HCT116 (cell line): ENCODE measurements at regions not wholly inside any gene's neighbourhood (a gene's known extent, or its start where the extent isn't known, plus 50 kb on each side); places are given as distances from the start of the nearest gene placed in this dataset.

ENCODE experiments used
- ATAC-seq: fragments of 200-7000 bp; cut with Tn5 transposase; 2 replicates; pipeline ENCODE4 v1.9.1; 2020; ENCODE audit warnings: mild to moderate bottlenecking, moderate library complexity
- BruUV-seq: library from RNA; stranded (reverse); fragments of 400-500 nt; replicated peaks from 2 replicates; lab custom pipeline; 2021; lab: Mats Ljungman, UMichigan
- CTCF ChIA-PET: fragments of 300-600 bp; sonication (Branson Sonifier 250); formaldehyde crosslinking; loops from one replicate; lab custom pipeline; 2021; ENCODE audit warnings: antibody characterized with exemption; lab: Charles Lee
- POLR2A ChIA-PET: fragments of 300-600, 350-600 bp; sonication (Branson Sonifier 250); formaldehyde crosslinking; loops from one replicate; lab custom pipeline; 2021; ENCODE audit warnings: antibody characterized with exemption; lab: Charles Lee
- RAD21 ChIA-PET, 2 experiments: fragments of 300-600 bp; sonication (Branson Sonifier 250); formaldehyde crosslinking; loops; one replicate each; lab custom pipeline; 2023; ENCODE audit warnings: low total read pairs in 2 of 2; ENCODE audit not compliant: uncharacterized antibody in 2 of 2, unreplicated experiment in 2 of 2, low non-redundant PET in 1 of 2; lab: Charles Lee
- DNase-seq: peaks from one replicate; pipeline ENCODE4 v3.0.0-alpha.2; 2010; ENCODE audit warnings: low read depth, low spot score
- H2AFZ ChIP-seq: fragments of 200-600 bp; shearing (Covaris generic), sonication (generic); 2 replicates; pipeline ENCODE4 v1.6.1; 2017; ENCODE audit warnings: low read depth, mixed run types, mixed read lengths, antibody characterized with exemption, low read length; ENCODE audit not compliant: poor library complexity, severe bottlenecking
- H3K27ac ChIP-seq: 2 replicates; pipeline ENCODE4 v1.5.1; 2012; ENCODE audit warnings: low read depth, low read length
- H3K27me3 ChIP-seq: fragments of 200-600 bp; sonication (generic); 2 replicates; pipeline ENCODE4 v1.6.1; 2016; ENCODE audit warnings: mixed run types, low read length, mixed read lengths; ENCODE audit not compliant: insufficient read depth
- H3K36me3 ChIP-seq, 2 experiments: fragments of 200-500 bp in 1 of 2; fragments of 200-600 bp in 1 of 2; sonication (Bioruptor generic) in 1 of 2; sonication (generic) in 1 of 2; 2 replicates each; pipeline versions ENCODE4 v1.5.1 to v1.6.1; 2014 to 2016; ENCODE audit warnings: low read length in 2 of 2, inconsistent platforms in 1 of 2, mixed read lengths in 1 of 2, mixed run types in 1 of 2; ENCODE audit not compliant: insufficient read depth in 2 of 2, control insufficient read depth in 1 of 2
- H3K4me1 ChIP-seq, 2 experiments: fragments of 200-600 bp in 1 of 2; sonication (generic) in 1 of 2; 2 replicates each; pipeline versions ENCODE4 v1.5.1 to v1.6.1; 2012 to 2017; ENCODE audit warnings: low read length in 2 of 2, inconsistent platforms in 1 of 2, mild to moderate bottlenecking in 1 of 2, mixed read lengths in 1 of 2, mixed run types in 1 of 2, moderate library complexity in 1 of 2; ENCODE audit not compliant: insufficient read depth in 2 of 2, control insufficient read depth in 1 of 2
- H3K4me2 ChIP-seq: fragments of 200-600 bp; sonication (generic); 2 replicates; pipeline ENCODE4 v1.6.1; 2017; ENCODE audit warnings: mixed run types, low read length, mixed read lengths
- H3K4me3 ChIP-seq, 2 experiments: fragments of 200-600 bp in 1 of 2; sonication (generic) in 1 of 2; replicated peaks in 1 of 2; 2 replicates each; pipeline ENCODE4 v1.5.1; 2011 to 2016; ENCODE audit warnings: low read length in 2 of 2, control low read depth in 1 of 2, low read depth in 1 of 2, mild to moderate bottlenecking in 1 of 2, mixed read lengths in 1 of 2, mixed run types in 1 of 2
- H3K79me2 ChIP-seq: fragments of 200-600 bp; sonication (generic); 2 replicates; pipeline ENCODE4 v1.6.1; 2017; ENCODE audit warnings: mild to moderate bottlenecking, mixed run types, low read length, moderate library complexity, mixed read lengths; ENCODE audit not compliant: insufficient read depth
- H3K9ac ChIP-seq: fragments of 200-600 bp; sonication (generic); 2 replicates; pipeline ENCODE4 v1.6.1; 2016; ENCODE audit warnings: low read length, mixed read lengths
- H3K9me2 ChIP-seq: fragments of 200-600 bp; sonication (generic), shearing (Covaris generic); 2 replicates; pipeline ENCODE4 v1.6.1; 2017; ENCODE audit warnings: mixed run types, mild to moderate bottlenecking, moderate library complexity; ENCODE audit not compliant: insufficient read depth
- H3K9me3 ChIP-seq, 2 experiments: fragments of 200-500 bp in 1 of 2; fragments of 200-600 bp in 1 of 2; sonication (Bioruptor generic) in 1 of 2; sonication (generic) in 1 of 2; 2 replicates each; pipeline ENCODE4 v1.6.1; 2014 to 2017; ENCODE audit warnings: low read length in 2 of 2, mixed read lengths in 2 of 2, inconsistent platforms in 1 of 2, low read depth in 1 of 2, mild to moderate bottlenecking in 1 of 2, mixed run types in 1 of 2, moderate library complexity in 1 of 2; ENCODE audit not compliant: control insufficient read depth in 1 of 2, insufficient read depth in 1 of 2
- H4K20me1 ChIP-seq: fragments of 200-600 bp; sonication (generic), shearing (Covaris generic); 2 replicates; pipeline ENCODE4 v1.6.1; 2017; ENCODE audit warnings: mixed run types, mild to moderate bottlenecking, moderate library complexity; ENCODE audit not compliant: insufficient read depth
- EGR1 ChIP-seq: IDR thresholded peaks from 2 replicates; pipeline ENCODE4 v1.6.1; 2012; ENCODE audit warnings: low read depth
- ELF1 ChIP-seq: IDR thresholded peaks from 2 replicates; pipeline ENCODE4 v1.6.1; 2012; ENCODE audit warnings: low read depth, borderline replicate concordance
- EZH2 ChIP-seq: fragments of 200-600 bp; sonication (generic); IDR thresholded peaks from 2 replicates; pipeline ENCODE4 v1.6.1; 2017; ENCODE audit warnings: antibody characterized with exemption, mixed run types
- JUND ChIP-seq: IDR thresholded peaks from 2 replicates; pipeline ENCODE4 v1.6.1; 2012
- POLR2AphosphoS5 ChIP-seq: IDR thresholded peaks from 2 replicates; pipeline ENCODE4 v1.6.1; 2011; ENCODE audit warnings: mild to moderate bottlenecking, low read depth, low read length, moderate library complexity
- REST ChIP-seq: IDR thresholded peaks from 2 replicates; pipeline ENCODE4 v1.6.1; 2012; ENCODE audit warnings: low read depth
- SP1 ChIP-seq: IDR thresholded peaks from 2 replicates; pipeline ENCODE4 v1.6.1; 2012; ENCODE audit warnings: low read depth
- ZBTB33 ChIP-seq: IDR thresholded peaks from 2 replicates; pipeline ENCODE4 v1.6.1; 2011; ENCODE audit warnings: mild to moderate bottlenecking, low read length, moderate library complexity; ENCODE audit not compliant: insufficient replicate concordance; ENCODE audit errors: extremely low read depth
- intact Hi-C: fragments of 100-400 bp; cut with micrococcal nuclease; formaldehyde crosslinking; loops from 2 replicates; pipeline ENCODE4 v1.10.0; 2022

GRCh38 chr11:93967258-93967657 lies 53.9 kb upstream of the HEPHL1 start (continued):
- TF ChIP-seq ZBTB33 (no peak), SP1 (no peak), POLR2AphosphoS5 (no peak), ELF1 (no peak)

- intact Hi-C loops: no loop called here
- Histone ChIP-seq H3K9me3 (no peaks in the 10 kb centered on the region), H4K20me1 (no peaks in the 10 kb centered on the region), H3K4me1 (no peaks in the 10 kb centered on the region), H2AFZ (no peak overlapping the region), H3K27me3 (no peaks in the 10 kb centered on the region), H3K4me3 (no peak overlapping the region), H3K79me2 (no peaks in the 10 kb centered on the region), H3K36me3 (no peaks in the 10 kb centered on the region), H3K9me2 (no peaks in the 10 kb centered on the region), H3K27ac (no peak overlapping the region), H3K4me2 (no peak overlapping the region), H3K9ac (no peak overlapping the region)
- ChIA-PET POLR2A (no interaction called here), RAD21 (no interaction called here), CTCF (no interaction called here)
- no peak for DNase-seq
- TF ChIP-seq REST (no peak), JUND (no peak), EGR1 (no peak), EZH2 (no peak)
- no peak for ATAC-seq
- no TSS peak for BruUV-seq
Measured at GRCh38 chr11:93967944-93968343, 53.2 kb upstream of the HEPHL1 start.
